Epithelial cell of proximal tubule (primary cell): ENCODE measurements at regions not wholly inside any gene's neighbourhood (a gene's known extent, or its start where the extent isn't known, plus 50 kb on each side); places are given as distances from the start of the nearest gene placed in this dataset.

Source experiments
- DNase-seq: peaks from one replicate; pipeline ENCODE4 v3.0.0-alpha.2; 2011; ENCODE audit warnings: low read depth
- H3K4me3 ChIP-seq: 2 replicates; pipeline ENCODE4 v1.5.1; 2011; ENCODE audit warnings: low read depth, mild to moderate bottlenecking, low read length
- CTCF ChIP-seq: conservative IDR thresholded peaks from 2 replicates; pipeline ENCODE4 v1.5.1; 2012; ENCODE audit warnings: low read depth, mild to moderate bottlenecking, low read length

GRCh38 chr6:2516059-2516458 lies 234.7 kb downstream of the MYLK4 start:
- TF ChIP-seq CTCF = no peak
- no peak overlapping the region for H3K4me3 ChIP-seq
- no peak for DNase-seq

- peak; percentile 54 for DNase-seq
Observed at GRCh38 chr6:2514965-2515543, 235.7 kb downstream of the MYLK4 start.

GRCh38 chr6:2512802-2513201 lies 237.9 kb downstream of the MYLK4 start:
- H3K4me3 ChIP-seq = no peak overlapping the region
- no peak for TF ChIP-seq CTCF
- no peak for DNase-seq

More at GRCh38 chr6:2514965-2515543, 235.7 kb downstream of the MYLK4 start:
- H3K4me3 ChIP-seq = peak overlapping the region; percentile 26
- no peak for TF ChIP-seq CTCF

GRCh38 chr6:2510316-2510715 lies 240.4 kb downstream of the MYLK4 start:
- no peak overlapping the region for H3K4me3 ChIP-seq
- no peak for DNase-seq
- no peak for TF ChIP-seq CTCF

GRCh38 chr6:2509711-2510110 lies 241.0 kb downstream of the MYLK4 start:
- H3K4me3 ChIP-seq = no peak overlapping the region
- DNase-seq = no peak
- no peak for TF ChIP-seq CTCF

GRCh38 chr6:2508071-2508470 lies 242.7 kb downstream of the MYLK4 start:
- TF ChIP-seq CTCF = no peak
- no peak overlapping the region for H3K4me3 ChIP-seq
- DNase-seq = no peak

GRCh38 chr6:2507521-2508037 lies 243.1 kb downstream of the MYLK4 start:
- TF ChIP-seq CTCF = no peak
- DNase-seq = no peak
- no peak overlapping the region for H3K4me3 ChIP-seq
